Loucy (cell line): ENCODE measurements at regions not wholly inside any gene's neighbourhood (a gene's known extent, or its start where the extent isn't known, plus 50 kb on each side); places are given as distances from the start of the nearest gene placed in this dataset.

ENCODE experiments used
- EZH2phosphoT487 ChIP-seq: fragments of 200-600 bp; IDR thresholded peaks from 2 replicates; pipeline ENCODE4 v1.6.1; 2018; ENCODE audit warnings: antibody characterized with exemption, mild to moderate bottlenecking, moderate library complexity, borderline replicate concordance
- TF ChIP-seq, protein P1 (sequence below): fragments of 200-600 bp; sonication (generic); conservative IDR thresholded peaks from 2 replicates; pipeline ENCODE4 v1.5.1; 2014; ENCODE audit warnings: mild to moderate bottlenecking, antibody characterized with exemption, low read length

DNA sequence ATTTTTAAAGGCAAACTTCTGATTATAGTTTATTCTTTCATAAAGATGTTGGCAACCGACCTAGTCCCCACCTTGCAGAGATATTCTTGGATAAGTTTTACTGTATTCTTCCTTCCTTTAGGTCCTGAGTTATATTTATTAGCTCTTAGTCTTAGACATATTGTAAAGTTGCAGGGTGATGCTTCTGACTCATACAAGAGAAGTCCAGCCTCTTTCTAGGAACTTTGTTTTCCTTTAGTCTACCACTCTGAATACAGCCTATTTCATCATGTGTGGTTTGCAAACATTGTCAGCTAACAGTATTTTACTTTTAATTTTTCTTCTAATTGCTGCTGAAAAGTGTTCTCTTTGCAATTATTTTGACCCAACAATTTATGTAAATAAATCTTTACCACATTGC lies 686.7 kb downstream of the COL12A1 start:
- TF ChIP-seq, protein P1, sequence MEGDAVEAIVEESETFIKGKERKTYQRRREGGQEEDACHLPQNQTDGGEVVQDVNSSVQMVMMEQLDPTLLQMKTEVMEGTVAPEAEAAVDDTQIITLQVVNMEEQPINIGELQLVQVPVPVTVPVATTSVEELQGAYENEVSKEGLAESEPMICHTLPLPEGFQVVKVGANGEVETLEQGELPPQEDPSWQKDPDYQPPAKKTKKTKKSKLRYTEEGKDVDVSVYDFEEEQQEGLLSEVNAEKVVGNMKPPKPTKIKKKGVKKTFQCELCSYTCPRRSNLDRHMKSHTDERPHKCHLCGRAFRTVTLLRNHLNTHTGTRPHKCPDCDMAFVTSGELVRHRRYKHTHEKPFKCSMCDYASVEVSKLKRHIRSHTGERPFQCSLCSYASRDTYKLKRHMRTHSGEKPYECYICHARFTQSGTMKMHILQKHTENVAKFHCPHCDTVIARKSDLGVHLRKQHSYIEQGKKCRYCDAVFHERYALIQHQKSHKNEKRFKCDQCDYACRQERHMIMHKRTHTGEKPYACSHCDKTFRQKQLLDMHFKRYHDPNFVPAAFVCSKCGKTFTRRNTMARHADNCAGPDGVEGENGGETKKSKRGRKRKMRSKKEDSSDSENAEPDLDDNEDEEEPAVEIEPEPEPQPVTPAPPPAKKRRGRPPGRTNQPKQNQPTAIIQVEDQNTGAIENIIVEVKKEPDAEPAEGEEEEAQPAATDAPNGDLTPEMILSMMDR = no peak
- TF ChIP-seq EZH2phosphoT487 = no peak
